ENCODE measurements at regions not wholly inside any gene's neighbourhood (a gene's known extent, or its start where the extent isn't known, plus 50 kb on each side); places are given as distances from the start of the nearest gene placed in this dataset.
"Not testable (repeated sequence)": the region's sequence is repeated elsewhere in the genome, so short reads cannot be mapped to it uniquely, and the experiment has no call there.

DNA sequence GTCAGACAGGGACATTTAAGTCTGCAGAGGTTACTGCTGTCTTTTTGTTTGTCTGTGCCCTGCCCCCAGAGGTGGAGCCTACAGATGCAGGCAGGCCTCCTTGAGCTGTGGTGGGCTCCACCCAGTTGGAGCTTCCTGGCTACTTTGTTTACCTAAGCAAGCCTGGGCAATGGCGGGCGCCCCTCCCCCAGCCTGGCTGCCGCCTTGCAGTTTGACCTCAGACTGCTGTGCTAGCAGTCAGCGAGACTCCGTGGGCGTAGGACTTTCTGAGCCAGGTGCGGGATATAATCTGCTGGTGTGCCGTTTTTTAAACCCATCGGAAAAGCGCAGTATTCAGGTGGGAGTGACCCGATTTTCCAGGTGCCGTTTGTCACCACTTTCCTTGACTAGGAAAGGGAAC lies 690.4 kb upstream of the CNTN5 start:
- not testable (repeated sequence) for H3K79me1 ChIP-seq (ENCODE audit: low read length); H3K27ac ChIP-seq (ENCODE audit: low read depth, low read length); H3K9ac ChIP-seq (ENCODE audit: low read length); H2BK120ac ChIP-seq (ENCODE audit: low read depth, low read length); H3K36me3 ChIP-seq (ENCODE audit: control insufficient read depth, insufficient read depth, low read length); H3K4me2 ChIP-seq (ENCODE audit: low read length); H2AK5ac ChIP-seq (ENCODE audit: low read length); H4K8ac ChIP-seq (ENCODE audit: low read depth, low read length); H3K27me3 ChIP-seq (ENCODE audit: insufficient read depth, low read length, poor library complexity); H3K18ac ChIP-seq (ENCODE audit: low read length); H3K4ac ChIP-seq (ENCODE audit: low read depth, low read length); H3K4me3 ChIP-seq (ENCODE audit: low read length); H3K56ac ChIP-seq (ENCODE audit: low read length); H3K4me1 ChIP-seq (ENCODE audit: control insufficient read depth, low read depth, low read length); H2BK5ac ChIP-seq (ENCODE audit: low read length); H4K5ac ChIP-seq (ENCODE audit: low read length); H2BK15ac ChIP-seq (replicated peaks; ENCODE audit: low read depth); H3K79me2 ChIP-seq (ENCODE audit: control insufficient read depth, insufficient read depth, low read length); H3K23ac ChIP-seq (ENCODE audit: low read length); DNase-seq
- no CpG with 5 or more reads among the region's 12 CpGs for WGBS (ENCODE audit: extremely low coverage, insufficient coverage, low lambda C conversion rate)

DNA sequence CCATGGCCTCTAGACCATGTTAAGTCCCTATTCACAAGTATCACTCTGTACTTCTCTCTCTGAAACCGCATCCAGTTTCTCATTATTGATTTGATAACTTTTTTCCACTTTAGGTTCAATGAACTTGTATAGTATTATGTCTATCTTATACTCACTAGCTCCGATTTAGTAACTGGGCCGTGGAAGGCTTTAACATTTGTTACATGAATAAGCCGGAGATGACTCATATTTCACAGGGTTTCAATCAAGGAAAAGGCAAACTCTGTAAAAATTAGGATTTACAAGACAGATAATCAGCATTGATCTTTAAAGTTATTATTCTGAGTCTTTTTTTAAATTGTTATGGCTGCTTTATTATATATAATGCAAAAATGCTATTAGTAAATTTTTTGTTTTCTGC lies 662.2 kb upstream of the CNTN5 start:
- Histone ChIP-seq H3K4me3 (ENCODE audit: low read length) (no peak overlapping the region), H3K4ac (ENCODE audit: low read depth, low read length) (no peak overlapping the region), H3K79me2 (ENCODE audit: control insufficient read depth, insufficient read depth, low read length) (no peaks in the 10 kb centered on the region), H3K9ac (ENCODE audit: low read length) (no peak overlapping the region), H3K18ac (ENCODE audit: low read length) (no peak overlapping the region), H4K5ac (ENCODE audit: low read length) (no peak overlapping the region), H2BK15ac (replicated peaks; ENCODE audit: low read depth) (no peak overlapping the region), H4K8ac (ENCODE audit: low read depth, low read length) (no peak overlapping the region), H2AK5ac (ENCODE audit: low read length) (no peak overlapping the region), H3K4me1 (ENCODE audit: control insufficient read depth, low read depth, low read length) (no peaks in the 10 kb centered on the region), H3K79me1 (ENCODE audit: low read length) (no peaks in the 10 kb centered on the region), H3K27ac (ENCODE audit: low read depth, low read length) (no peak overlapping the region), H3K27me3 (ENCODE audit: insufficient read depth, low read length, poor library complexity) (no peaks in the 10 kb centered on the region), H3K56ac (ENCODE audit: low read length) (no peak overlapping the region), H3K36me3 (ENCODE audit: control insufficient read depth, insufficient read depth, low read length) (no peaks in the 10 kb centered on the region), H2BK120ac (ENCODE audit: low read depth, low read length) (no peak overlapping the region), H3K23ac (ENCODE audit: low read length) (no peak overlapping the region), H2BK5ac (ENCODE audit: low read length) (no peak overlapping the region), H3K4me2 (ENCODE audit: low read length) (no peak overlapping the region)
- DNase-seq: no peak
- WGBS (ENCODE audit: extremely low coverage, insufficient coverage, low lambda C conversion rate): no CpG with 5 or more reads among the region's 4 CpGs

DNA sequence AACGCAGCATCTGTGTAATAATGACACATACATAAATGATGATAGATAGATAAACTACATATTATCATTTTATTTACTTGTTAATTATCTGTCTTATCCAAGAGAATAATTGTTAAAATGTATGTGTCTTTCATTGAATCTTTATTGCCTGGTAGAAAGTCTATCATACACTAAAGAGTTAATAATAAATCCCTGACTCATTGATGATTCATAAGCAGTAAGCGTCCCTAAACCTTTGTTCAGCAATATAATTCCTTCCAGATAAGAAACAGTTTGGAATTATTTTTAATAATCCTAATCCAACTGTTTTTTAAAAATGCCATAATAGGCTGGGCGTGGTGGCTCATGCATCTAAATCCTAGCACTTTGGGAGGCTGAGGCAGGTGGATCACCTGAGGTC lies 655.6 kb upstream of the CNTN5 start:
- Histone ChIP-seq H2BK15ac (replicated peaks; ENCODE audit: low read depth) (no peak overlapping the region), H3K27me3 (ENCODE audit: insufficient read depth, low read length, poor library complexity) (no peaks in the 10 kb centered on the region), H3K36me3 (ENCODE audit: control insufficient read depth, insufficient read depth, low read length) (no peaks in the 10 kb centered on the region), H2AK5ac (ENCODE audit: low read length) (no peak overlapping the region), H3K79me1 (ENCODE audit: low read length) (no peaks in the 10 kb centered on the region), H3K79me2 (ENCODE audit: control insufficient read depth, insufficient read depth, low read length) (no peaks in the 10 kb centered on the region), H2BK120ac (ENCODE audit: low read depth, low read length) (no peak overlapping the region), H3K4me1 (ENCODE audit: control insufficient read depth, low read depth, low read length) (no peaks in the 10 kb centered on the region), H2BK5ac (ENCODE audit: low read length) (no peak overlapping the region), H3K56ac (ENCODE audit: low read length) (no peak overlapping the region), H3K27ac (ENCODE audit: low read depth, low read length) (no peak overlapping the region), H4K5ac (ENCODE audit: low read length) (no peak overlapping the region), H3K4ac (ENCODE audit: low read depth, low read length) (no peak overlapping the region), H3K18ac (ENCODE audit: low read length) (no peak overlapping the region), H4K8ac (ENCODE audit: low read depth, low read length) (no peak overlapping the region), H3K23ac (ENCODE audit: low read length) (no peak overlapping the region), H3K4me3 (ENCODE audit: low read length) (no peak overlapping the region), H3K4me2 (ENCODE audit: low read length) (no peak overlapping the region), H3K9ac (ENCODE audit: low read length) (no peak overlapping the region)
- no CpG with 5 or more reads among the region's 3 CpGs for WGBS (ENCODE audit: extremely low coverage, insufficient coverage, low lambda C conversion rate)
- no peak for DNase-seq

GRCh38 chr11:98365941-98366340 lies 654.8 kb upstream of the CNTN5 start:
- H3K4me1 ChIP-seq (ENCODE audit: control insufficient read depth, low read depth, low read length): no peaks in the 10 kb centered on the region
- H4K5ac ChIP-seq (ENCODE audit: low read length): no peak overlapping the region
- H2BK15ac ChIP-seq (replicated peaks; ENCODE audit: low read depth): no peak overlapping the region
- H3K79me1 ChIP-seq (ENCODE audit: low read length): no peaks in the 10 kb centered on the region
- no peaks in the 10 kb centered on the region for H3K27me3 ChIP-seq (ENCODE audit: insufficient read depth, low read length, poor library complexity)
- no peaks in the 10 kb centered on the region for H3K79me2 ChIP-seq (ENCODE audit: control insufficient read depth, insufficient read depth, low read length)
- no peak overlapping the region for H2BK5ac ChIP-seq (ENCODE audit: low read length)
- no peak overlapping the region for H3K9ac ChIP-seq (ENCODE audit: low read length)
- H3K18ac ChIP-seq (ENCODE audit: low read length): no peak overlapping the region
- no peak overlapping the region for H3K4me3 ChIP-seq (ENCODE audit: low read length)
- DNase-seq: no peak
- no peak overlapping the region for H4K8ac ChIP-seq (ENCODE audit: low read depth, low read length)
- WGBS (ENCODE audit: extremely low coverage, insufficient coverage, low lambda C conversion rate): 100% methylated on average over 1 of the region's 2 CpGs
- H3K36me3 ChIP-seq (ENCODE audit: control insufficient read depth, insufficient read depth, low read length): no peaks in the 10 kb centered on the region
- H3K23ac ChIP-seq (ENCODE audit: low read length): no peak overlapping the region
- H3K56ac ChIP-seq (ENCODE audit: low read length): no peak overlapping the region
- H3K27ac ChIP-seq (ENCODE audit: low read depth, low read length): no peak overlapping the region
- H2BK120ac ChIP-seq (ENCODE audit: low read depth, low read length): no peak overlapping the region
- H3K4ac ChIP-seq (ENCODE audit: low read depth, low read length): no peak overlapping the region
- no peak overlapping the region for H2AK5ac ChIP-seq (ENCODE audit: low read length)
- no peak overlapping the region for H3K4me2 ChIP-seq (ENCODE audit: low read length)

DNA sequence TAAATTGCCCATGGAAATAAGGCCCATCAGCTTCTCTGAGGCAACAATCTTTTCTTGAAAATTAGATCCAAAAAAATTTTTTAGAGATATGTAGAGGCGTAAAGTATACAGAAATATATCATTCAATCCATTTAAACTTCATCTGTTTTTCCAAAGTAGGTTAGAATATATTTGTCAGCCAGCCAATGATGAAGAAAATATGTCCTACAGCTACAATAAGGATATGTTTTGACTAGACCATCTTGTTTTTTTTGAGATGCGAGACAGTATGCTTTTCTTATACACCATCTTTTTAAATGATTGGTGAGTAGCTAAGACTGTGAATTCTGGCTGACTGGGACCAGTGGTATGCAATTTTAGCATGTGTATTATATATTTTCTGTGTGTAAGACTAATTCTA lies 630.4 kb upstream of the CNTN5 start:
- no peak overlapping the region for H2BK5ac ChIP-seq (ENCODE audit: low read length)
- no peaks in the 10 kb centered on the region for H3K79me2 ChIP-seq (ENCODE audit: control insufficient read depth, insufficient read depth, low read length)
- H4K8ac ChIP-seq (ENCODE audit: low read depth, low read length): no peak overlapping the region
- no peak overlapping the region for H4K5ac ChIP-seq (ENCODE audit: low read length)
- no CpG with 5 or more reads among the region's 2 CpGs for WGBS (ENCODE audit: extremely low coverage, insufficient coverage, low lambda C conversion rate)
- H3K23ac ChIP-seq (ENCODE audit: low read length): no peak overlapping the region
- no peak overlapping the region for H3K9ac ChIP-seq (ENCODE audit: low read length)
- no peak overlapping the region for H3K4me3 ChIP-seq (ENCODE audit: low read length)
- no peak overlapping the region for H3K4me2 ChIP-seq (ENCODE audit: low read length)
- no peaks in the 10 kb centered on the region for H3K4me1 ChIP-seq (ENCODE audit: control insufficient read depth, low read depth, low read length)
- H3K79me1 ChIP-seq (ENCODE audit: low read length): no peaks in the 10 kb centered on the region
- H3K27ac ChIP-seq (ENCODE audit: low read depth, low read length): no peak overlapping the region
- no peak overlapping the region for H2BK120ac ChIP-seq (ENCODE audit: low read depth, low read length)
- no peak overlapping the region for H2AK5ac ChIP-seq (ENCODE audit: low read length)
- H2BK15ac ChIP-seq (replicated peaks; ENCODE audit: low read depth): no peak overlapping the region
- no peak overlapping the region for H3K4ac ChIP-seq (ENCODE audit: low read depth, low read length)
- H3K36me3 ChIP-seq (ENCODE audit: control insufficient read depth, insufficient read depth, low read length): no peaks in the 10 kb centered on the region
- H3K56ac ChIP-seq (ENCODE audit: low read length): no peak overlapping the region
- no peaks in the 10 kb centered on the region for H3K27me3 ChIP-seq (ENCODE audit: insufficient read depth, low read length, poor library complexity)
- no peak for DNase-seq
- H3K18ac ChIP-seq (ENCODE audit: low read length): no peak overlapping the region

DNA sequence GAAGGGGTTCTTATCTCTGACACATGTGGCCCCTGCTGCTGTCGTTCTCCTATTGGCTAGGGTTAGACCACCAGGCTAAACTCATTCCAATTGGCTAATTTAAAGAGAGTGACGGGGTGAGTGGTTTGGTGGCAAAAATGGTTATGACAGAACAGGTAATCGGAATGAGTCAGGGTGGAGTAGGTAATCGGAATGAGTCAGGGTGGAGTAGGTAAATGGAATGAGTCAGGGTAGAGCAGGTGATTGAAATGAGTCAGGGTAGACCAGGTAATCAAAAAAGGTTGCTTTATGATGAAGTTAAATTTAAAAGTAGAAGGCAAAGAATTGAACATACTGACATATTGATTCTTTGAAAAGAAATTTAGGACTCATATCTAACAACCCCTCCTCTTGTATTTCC lies 626.2 kb upstream of the CNTN5 start:
- H2BK15ac ChIP-seq (replicated peaks; ENCODE audit: low read depth); H2BK120ac ChIP-seq (ENCODE audit: low read depth, low read length); H2AK5ac ChIP-seq (ENCODE audit: low read length); H3K4ac ChIP-seq (ENCODE audit: low read depth, low read length); H3K18ac ChIP-seq (ENCODE audit: low read length); H3K23ac ChIP-seq (ENCODE audit: low read length); DNase-seq; H3K27me3 ChIP-seq (ENCODE audit: insufficient read depth, low read length, poor library complexity); H3K4me3 ChIP-seq (ENCODE audit: low read length); H3K9ac ChIP-seq (ENCODE audit: low read length); H4K8ac ChIP-seq (ENCODE audit: low read depth, low read length); H3K56ac ChIP-seq (ENCODE audit: low read length); H4K5ac ChIP-seq (ENCODE audit: low read length); H2BK5ac ChIP-seq (ENCODE audit: low read length); H3K4me1 ChIP-seq (ENCODE audit: control insufficient read depth, low read depth, low read length); H3K27ac ChIP-seq (ENCODE audit: low read depth, low read length); H3K36me3 ChIP-seq (ENCODE audit: control insufficient read depth, insufficient read depth, low read length); H3K79me1 ChIP-seq (ENCODE audit: low read length); H3K79me2 ChIP-seq (ENCODE audit: control insufficient read depth, insufficient read depth, low read length); H3K4me2 ChIP-seq (ENCODE audit: low read length): not testable (repeated sequence)
- no CpG with 5 or more reads among the region's 4 CpGs for WGBS (ENCODE audit: extremely low coverage, insufficient coverage, low lambda C conversion rate)

Measured in mesendoderm (in vitro differentiated cells).